ENCODE measurements at regions not wholly inside any gene's neighbourhood (a gene's known extent, or its start where the extent isn't known, plus 50 kb on each side); places are given as distances from the start of the nearest gene placed in this dataset.
A peak's percentile ranks its signal among the peaks of the same experiment; 100 is the strongest.

GRCh38 chr2:18465979-18466378, 94.5 kb downstream of the RDH14 start:
- no peak for DNase-seq (ENCODE audit: low spot score)

GRCh38 chr2:18464913-18465312, 95.5 kb downstream of the RDH14 start:
- DNase-seq (ENCODE audit: low spot score), result no peak

GRCh38 chr2:18456026-18456425, 104.4 kb downstream of the RDH14 start:
- DNase-seq (ENCODE audit: low spot score), result peak; percentile 52

- no peak for DNase-seq (ENCODE audit: low spot score)
Measured at GRCh38 chr2:18455236-18455862, 105.1 kb downstream of the RDH14 start.

GRCh38 chr2:18454692-18455235, 105.7 kb downstream of the RDH14 start:
- no peak for DNase-seq (ENCODE audit: low spot score)

- DNase-seq (ENCODE audit: low spot score), result no peak
Measured at GRCh38 chr2:18446715-18447114, 113.7 kb downstream of the RDH14 start.

GRCh38 chr2:18445433-18446320, 114.8 kb downstream of the RDH14 start:
- DNase-seq (ENCODE audit: low spot score), result no peak

GRCh38 chr2:18444806-18445205, 115.6 kb downstream of the RDH14 start:
- DNase-seq (ENCODE audit: low spot score), result no peak

GRCh38 chr2:18441583-18441982, 118.9 kb downstream of the RDH14 start:
- DNase-seq (ENCODE audit: low spot score), result no peak

- no peak for DNase-seq (ENCODE audit: low spot score)
Measured at GRCh38 chr2:18440777-18441176, 119.7 kb downstream of the RDH14 start.

- DNase-seq (ENCODE audit: low spot score), result no peak
Measured at GRCh38 chr2:18440141-18440661, 120.3 kb downstream of the RDH14 start.

- no peak for DNase-seq (ENCODE audit: low spot score)
Measured at GRCh38 chr2:18439716-18440115, 120.7 kb downstream of the RDH14 start.

GRCh38 chr2:18437909-18438308, 122.5 kb downstream of the RDH14 start:
- DNase-seq (ENCODE audit: low spot score), result no peak

- DNase-seq (ENCODE audit: low spot score), result no peak
Measured at GRCh38 chr2:18436503-18437005, 123.9 kb downstream of the RDH14 start.

- DNase-seq (ENCODE audit: low spot score), result no peak
Measured at GRCh38 chr2:18435426-18436037, 124.9 kb downstream of the RDH14 start.

GRCh38 chr2:18433872-18434271, 126.6 kb downstream of the RDH14 start:
- no peak for DNase-seq (ENCODE audit: low spot score)

- no peak for DNase-seq (ENCODE audit: low spot score)
Measured at GRCh38 chr2:18432999-18433398, 127.5 kb downstream of the RDH14 start.

GRCh38 chr2:18430996-18431748, 129.3 kb downstream of the RDH14 start:
- peak; percentile 41 for DNase-seq (ENCODE audit: low spot score)

- DNase-seq (ENCODE audit: low spot score), result no peak
Measured at GRCh38 chr2:18428516-18428915, 131.9 kb downstream of the RDH14 start.

- DNase-seq (ENCODE audit: low spot score), result no peak
Measured at GRCh38 chr2:18427762-18428161, 132.7 kb downstream of the RDH14 start.

GRCh38 chr2:18426174-18426573, 134.3 kb downstream of the RDH14 start:
- no peak for DNase-seq (ENCODE audit: low spot score)
